ENCODE measurements at regions not wholly inside any gene's neighbourhood (a gene's known extent, or its start where the extent isn't known, plus 50 kb on each side); places are given as distances from the start of the nearest gene placed in this dataset.

DNA sequence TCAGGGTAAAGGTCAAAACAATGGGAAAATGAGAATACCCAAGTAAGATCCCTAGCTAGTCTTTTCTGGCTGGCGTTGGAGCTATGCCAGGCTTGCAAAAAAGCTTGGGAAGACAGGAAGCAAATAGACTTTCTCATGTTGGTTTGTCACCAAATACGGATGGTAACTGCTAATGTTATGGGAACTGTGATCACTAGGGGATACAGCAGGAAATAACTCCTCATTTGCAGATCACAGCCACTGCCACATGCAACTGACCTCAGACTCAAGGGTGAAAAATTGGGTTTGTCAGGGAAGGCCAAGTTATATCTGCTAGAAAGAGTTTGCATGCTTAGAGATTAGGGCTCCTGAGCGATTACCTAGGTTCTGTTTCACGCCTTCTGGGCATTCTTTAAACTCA is 162.9 kb downstream of the NHLRC3 start:
- no peaks in the 10 kb centered on the region for H3K36me3 ChIP-seq

DNA sequence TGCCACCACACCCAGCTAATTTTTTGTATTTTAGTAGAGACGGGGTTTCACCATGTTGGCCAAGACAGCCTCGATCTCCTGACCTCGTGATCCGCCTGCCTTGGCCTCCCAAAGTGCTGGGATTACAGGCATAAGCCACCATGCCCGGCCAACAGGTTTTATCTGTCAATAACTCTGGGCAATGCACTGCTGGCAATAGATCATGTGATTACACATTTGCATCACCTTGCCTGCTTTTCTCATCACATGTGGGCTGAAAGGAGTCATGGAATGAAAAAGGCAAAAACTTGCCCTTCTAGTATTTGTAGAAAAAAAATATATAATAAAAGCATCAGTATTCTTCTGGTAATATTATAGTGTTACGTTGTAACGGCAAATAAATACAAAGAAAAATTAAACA is 164.5 kb downstream of the NHLRC3 start:
- peaks cover 13% of the 10 kb centered on the region for H3K4me1 ChIP-seq
- no peaks in the 10 kb centered on the region for H3K27me3 ChIP-seq (ENCODE audit: low read depth)
- no peaks in the 10 kb centered on the region for H3K36me3 ChIP-seq
- TF ChIP-seq, protein P1, sequence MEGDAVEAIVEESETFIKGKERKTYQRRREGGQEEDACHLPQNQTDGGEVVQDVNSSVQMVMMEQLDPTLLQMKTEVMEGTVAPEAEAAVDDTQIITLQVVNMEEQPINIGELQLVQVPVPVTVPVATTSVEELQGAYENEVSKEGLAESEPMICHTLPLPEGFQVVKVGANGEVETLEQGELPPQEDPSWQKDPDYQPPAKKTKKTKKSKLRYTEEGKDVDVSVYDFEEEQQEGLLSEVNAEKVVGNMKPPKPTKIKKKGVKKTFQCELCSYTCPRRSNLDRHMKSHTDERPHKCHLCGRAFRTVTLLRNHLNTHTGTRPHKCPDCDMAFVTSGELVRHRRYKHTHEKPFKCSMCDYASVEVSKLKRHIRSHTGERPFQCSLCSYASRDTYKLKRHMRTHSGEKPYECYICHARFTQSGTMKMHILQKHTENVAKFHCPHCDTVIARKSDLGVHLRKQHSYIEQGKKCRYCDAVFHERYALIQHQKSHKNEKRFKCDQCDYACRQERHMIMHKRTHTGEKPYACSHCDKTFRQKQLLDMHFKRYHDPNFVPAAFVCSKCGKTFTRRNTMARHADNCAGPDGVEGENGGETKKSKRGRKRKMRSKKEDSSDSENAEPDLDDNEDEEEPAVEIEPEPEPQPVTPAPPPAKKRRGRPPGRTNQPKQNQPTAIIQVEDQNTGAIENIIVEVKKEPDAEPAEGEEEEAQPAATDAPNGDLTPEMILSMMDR (IDR thresholded peaks at IDR 0.05; ENCODE audit: borderline replicate concordance) = no peak
- no peak for DNase-seq
- no peak overlapping the region for H3K27ac ChIP-seq (replicated peaks)
- intact Hi-C loops (cut with micrococcal nuclease) = no loop called here
- H3K4me3 ChIP-seq = no peak overlapping the region
- H3K9me3 ChIP-seq (replicated peaks) = peaks cover 3% of the 10 kb centered on the region

More for the DNA sequence above, 162.9 kb downstream of the NHLRC3 start:
- TF ChIP-seq, protein P1 (IDR thresholded peaks at IDR 0.05; ENCODE audit: borderline replicate concordance) = no peak
- H3K9me3 ChIP-seq (replicated peaks) = no peaks in the 10 kb centered on the region
- H3K27me3 ChIP-seq (ENCODE audit: low read depth) = no peaks in the 10 kb centered on the region
- intact Hi-C loops (cut with micrococcal nuclease) = no loop called here
- peaks cover 25% of the 10 kb centered on the region for H3K4me1 ChIP-seq
- DNase-seq = peak; percentile 23
- H3K4me3 ChIP-seq = no peak overlapping the region
- H3K27ac ChIP-seq (replicated peaks) = peak overlapping the region; percentile 36

DNA sequence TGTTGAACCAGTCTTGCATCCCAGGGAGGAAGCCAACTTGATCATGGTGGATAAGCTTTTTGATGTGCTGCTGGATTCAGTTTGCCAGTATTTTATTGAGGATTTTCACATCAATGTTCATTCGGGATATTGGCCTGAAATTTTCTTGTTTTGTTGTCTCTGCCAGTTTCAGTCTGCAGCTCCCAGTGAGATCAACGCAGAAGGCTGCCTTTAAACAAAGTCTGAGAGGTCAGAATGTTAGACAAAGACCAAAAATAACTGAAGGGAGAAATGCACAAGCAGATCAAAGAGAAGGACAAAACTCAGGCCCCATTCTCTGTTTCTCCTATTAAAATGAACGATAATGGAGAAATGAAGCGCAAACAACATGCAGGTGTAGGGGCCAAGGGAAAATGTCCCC is 170.4 kb downstream of the NHLRC3 start:
- DNase-seq = no peak
- Histone ChIP-seq H3K27me3 (ENCODE audit: low read depth) (no peaks in the 10 kb centered on the region), H3K36me3 (no peaks in the 10 kb centered on the region), H3K4me1 (no peaks in the 10 kb centered on the region), H3K9me3 (replicated peaks) (peaks cover 3% of the 10 kb centered on the region), H3K4me3 (no peak overlapping the region), H3K27ac (replicated peaks) (peak overlapping the region; percentile 47)
- intact Hi-C loops (cut with micrococcal nuclease) = no loop called here
- TF ChIP-seq, protein P1 (IDR thresholded peaks at IDR 0.05; ENCODE audit: borderline replicate concordance) = no peak

DNA sequence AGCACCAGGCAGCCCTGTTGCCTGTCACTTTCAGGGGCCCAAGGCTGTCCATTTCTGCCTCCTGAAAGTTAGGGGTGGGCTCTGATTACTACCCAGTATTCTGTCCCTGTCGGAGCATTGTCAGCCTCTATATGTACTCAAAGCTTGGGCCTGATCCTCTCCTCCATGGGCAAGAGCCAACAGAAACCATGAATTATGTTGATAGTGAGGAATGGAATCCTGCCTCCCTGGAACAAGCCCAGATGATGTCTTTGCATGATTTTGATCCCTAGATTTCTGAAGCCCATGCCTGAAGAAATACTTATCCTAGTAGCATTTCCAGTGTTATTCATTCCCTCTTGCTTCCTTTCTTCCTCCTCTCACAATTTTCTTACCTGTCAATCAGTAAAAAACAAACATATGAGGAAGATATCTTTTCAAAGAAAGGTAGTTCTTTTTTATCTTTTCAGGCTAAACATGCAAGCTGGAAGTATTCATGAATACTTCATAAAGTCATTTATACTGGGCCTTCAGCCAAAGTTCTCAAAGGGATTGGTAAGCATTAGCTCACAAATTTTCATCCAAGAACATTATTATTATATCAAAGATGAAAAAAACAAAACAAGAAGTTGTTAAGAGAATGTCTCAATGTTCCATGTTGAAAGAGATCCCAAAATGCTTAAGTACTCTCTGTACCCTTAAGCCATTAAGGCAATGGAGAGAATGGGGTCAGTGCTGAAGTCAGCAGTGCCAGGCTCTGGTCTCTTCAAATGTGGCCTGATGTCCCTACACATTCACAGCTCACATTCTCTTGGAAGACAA is 171.7 kb downstream of the NHLRC3 start:
- Histone ChIP-seq H3K27ac (replicated peaks) (peak overlapping the region; percentile 47), H3K4me1 (no peaks in the 10 kb centered on the region), H3K36me3 (no peaks in the 10 kb centered on the region), H3K9me3 (replicated peaks) (peaks cover 3% of the 10 kb centered on the region), H3K4me3 (no peak overlapping the region), H3K27me3 (ENCODE audit: low read depth) (no peaks in the 10 kb centered on the region)
- intact Hi-C loops (cut with micrococcal nuclease) = no loop called here
- TF ChIP-seq, protein P1 (IDR thresholded peaks at IDR 0.05; ENCODE audit: borderline replicate concordance) = no peak
- no peak for DNase-seq

DNA sequence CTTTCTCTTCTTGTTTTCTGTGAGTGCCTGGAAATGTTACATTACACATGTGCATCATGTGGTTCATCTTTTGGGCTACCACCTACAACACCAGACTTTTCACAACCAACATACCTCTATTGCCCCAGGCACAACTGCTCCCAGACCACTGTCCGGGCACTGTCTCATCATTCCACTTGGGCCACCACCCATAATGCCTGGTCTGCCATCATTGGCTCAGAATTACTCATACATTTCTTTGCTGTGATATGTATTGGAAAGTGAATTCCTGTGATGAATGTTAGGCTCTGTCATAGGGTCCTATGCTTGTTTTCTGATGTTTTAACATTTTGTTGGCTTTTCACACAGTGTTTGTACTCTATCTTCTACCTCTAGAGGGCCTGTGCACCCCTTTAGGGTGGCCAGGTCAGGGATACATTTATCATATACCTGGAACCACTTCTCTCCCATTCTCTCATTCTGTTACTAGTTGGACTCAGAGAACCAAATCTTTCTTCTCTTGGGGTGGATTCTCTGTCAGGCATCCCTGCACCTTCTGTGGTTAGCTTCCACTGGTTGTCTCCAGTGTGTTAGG is 172.8 kb downstream of the NHLRC3 start:
- Histone ChIP-seq H3K4me1 (no peaks in the 10 kb centered on the region), H3K27me3 (ENCODE audit: low read depth) (no peaks in the 10 kb centered on the region), H3K9me3 (replicated peaks) (peaks cover 3% of the 10 kb centered on the region), H3K36me3 (no peaks in the 10 kb centered on the region), H3K27ac (replicated peaks) (peak overlapping the region; percentile 47), H3K4me3 (no peak overlapping the region)
- DNase-seq = no peak
- TF ChIP-seq, protein P1 (IDR thresholded peaks at IDR 0.05; ENCODE audit: borderline replicate concordance) = no peak
- intact Hi-C loops (cut with micrococcal nuclease) = no loop called here
